ENCODE measurements at regions not wholly inside any gene's neighbourhood (a gene's known extent, or its start where the extent isn't known, plus 50 kb on each side); places are given as distances from the start of the nearest gene placed in this dataset.

- DNase-seq (ENCODE audit: low spot score): no peak
- in situ Hi-C loops (cut with MboI; ENCODE audit: low sequenced_read_pairs, unreplicated experiment): no loop called here
- TF ChIP-seq, protein P1, sequence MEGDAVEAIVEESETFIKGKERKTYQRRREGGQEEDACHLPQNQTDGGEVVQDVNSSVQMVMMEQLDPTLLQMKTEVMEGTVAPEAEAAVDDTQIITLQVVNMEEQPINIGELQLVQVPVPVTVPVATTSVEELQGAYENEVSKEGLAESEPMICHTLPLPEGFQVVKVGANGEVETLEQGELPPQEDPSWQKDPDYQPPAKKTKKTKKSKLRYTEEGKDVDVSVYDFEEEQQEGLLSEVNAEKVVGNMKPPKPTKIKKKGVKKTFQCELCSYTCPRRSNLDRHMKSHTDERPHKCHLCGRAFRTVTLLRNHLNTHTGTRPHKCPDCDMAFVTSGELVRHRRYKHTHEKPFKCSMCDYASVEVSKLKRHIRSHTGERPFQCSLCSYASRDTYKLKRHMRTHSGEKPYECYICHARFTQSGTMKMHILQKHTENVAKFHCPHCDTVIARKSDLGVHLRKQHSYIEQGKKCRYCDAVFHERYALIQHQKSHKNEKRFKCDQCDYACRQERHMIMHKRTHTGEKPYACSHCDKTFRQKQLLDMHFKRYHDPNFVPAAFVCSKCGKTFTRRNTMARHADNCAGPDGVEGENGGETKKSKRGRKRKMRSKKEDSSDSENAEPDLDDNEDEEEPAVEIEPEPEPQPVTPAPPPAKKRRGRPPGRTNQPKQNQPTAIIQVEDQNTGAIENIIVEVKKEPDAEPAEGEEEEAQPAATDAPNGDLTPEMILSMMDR (IDR thresholded peaks at IDR 0.05; ENCODE audit: borderline replicate concordance, control extremely low read depth, extremely low read depth, insufficient read depth, missing control alignments): no peak
Measured at GRCh38 chr10:91049296-91049987, 128.6 kb upstream of the ANKRD1 start.

DNA sequence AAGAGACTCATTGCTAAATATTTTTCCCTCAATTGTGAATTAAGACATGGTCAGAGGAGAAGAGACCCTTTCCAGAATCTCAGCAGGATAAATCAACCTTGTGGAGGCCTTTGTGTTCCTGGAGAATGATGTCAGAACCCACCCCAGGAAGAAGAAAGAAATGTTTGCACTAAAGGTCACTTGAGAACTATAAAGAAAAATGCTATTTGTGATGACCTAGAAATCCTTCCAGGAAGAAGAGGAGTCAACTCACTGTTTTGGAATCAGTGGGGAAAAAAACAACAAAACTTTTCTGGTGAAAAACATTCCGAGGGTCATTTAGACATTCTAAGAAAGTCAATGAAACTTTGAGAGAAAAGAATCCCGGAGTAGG is 129.1 kb upstream of the ANKRD1 start:
- TF ChIP-seq, protein P1 (IDR thresholded peaks at IDR 0.05; ENCODE audit: borderline replicate concordance, control extremely low read depth, extremely low read depth, insufficient read depth, missing control alignments): no peak
- DNase-seq (ENCODE audit: low spot score): no peak
- in situ Hi-C loops (cut with MboI; ENCODE audit: low sequenced_read_pairs, unreplicated experiment): no loop called here

DNA sequence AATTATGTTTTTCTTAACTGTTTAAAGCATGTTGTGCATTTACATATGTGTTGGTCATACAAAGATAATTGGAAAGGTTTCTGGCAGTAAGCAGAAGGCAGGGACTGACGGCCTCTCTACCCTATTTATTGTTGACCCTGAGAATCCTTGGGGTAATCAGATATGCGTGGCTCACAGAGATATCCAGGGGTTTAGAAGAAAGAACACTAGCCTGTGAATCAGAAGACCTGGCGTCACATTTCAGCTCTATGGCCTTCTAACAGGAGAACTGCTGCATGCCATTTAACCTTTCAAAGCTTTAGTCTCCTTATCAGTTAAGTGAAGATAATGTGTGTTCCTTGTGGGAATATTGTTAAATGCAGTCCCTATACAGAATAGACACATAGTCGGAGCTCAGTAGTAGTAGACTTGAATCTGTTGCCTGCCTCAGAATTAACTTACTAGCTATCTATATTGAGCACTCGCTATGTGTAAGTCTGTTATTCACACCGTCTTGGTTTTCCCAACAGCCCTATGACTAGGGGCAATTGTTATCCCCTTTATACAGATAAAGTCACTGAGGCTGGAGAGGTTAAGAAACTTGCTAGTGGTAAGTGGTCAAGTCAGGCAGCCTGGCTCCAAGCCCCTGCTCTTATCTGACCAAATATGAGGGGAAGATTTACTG is 129.6 kb upstream of the ANKRD1 start:
- in situ Hi-C loops (cut with MboI; ENCODE audit: low sequenced_read_pairs, unreplicated experiment): no loop called here
- no peak for DNase-seq (ENCODE audit: low spot score)
- TF ChIP-seq, protein P1 (IDR thresholded peaks at IDR 0.05; ENCODE audit: borderline replicate concordance, control extremely low read depth, extremely low read depth, insufficient read depth, missing control alignments): no peak

DNA sequence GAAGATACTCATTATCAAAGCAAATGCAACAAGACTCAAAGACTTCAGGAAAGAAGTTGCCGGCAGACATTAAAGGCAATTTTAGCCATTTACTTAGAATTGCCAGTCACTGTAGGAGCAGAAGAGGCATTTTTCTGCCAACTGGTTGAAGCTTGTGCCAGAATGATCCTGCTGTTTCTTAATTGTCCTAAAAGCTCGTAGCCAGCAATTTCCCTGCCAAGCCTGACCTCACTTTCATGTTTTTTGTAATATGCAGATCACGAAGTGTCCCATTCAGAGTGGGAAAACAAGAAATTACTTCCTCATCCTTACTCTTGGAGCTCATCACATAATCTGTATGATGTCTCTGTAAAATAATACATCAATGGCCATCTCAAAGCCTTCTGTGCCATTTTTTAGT is 130.9 kb upstream of the ANKRD1 start:
- TF ChIP-seq, protein P1 (IDR thresholded peaks at IDR 0.05; ENCODE audit: borderline replicate concordance, control extremely low read depth, extremely low read depth, insufficient read depth, missing control alignments): no peak
- DNase-seq (ENCODE audit: low spot score): no peak
- in situ Hi-C loops (cut with MboI; ENCODE audit: low sequenced_read_pairs, unreplicated experiment): no loop called here

GRCh38 chr10:91054325-91054724 is 133.4 kb upstream of the ANKRD1 start:
- DNase-seq (ENCODE audit: low spot score): no peak
- TF ChIP-seq, protein P1 (IDR thresholded peaks at IDR 0.05; ENCODE audit: borderline replicate concordance, control extremely low read depth, extremely low read depth, insufficient read depth, missing control alignments): no peak
- in situ Hi-C loops (cut with MboI; ENCODE audit: low sequenced_read_pairs, unreplicated experiment): no loop called here

DNA sequence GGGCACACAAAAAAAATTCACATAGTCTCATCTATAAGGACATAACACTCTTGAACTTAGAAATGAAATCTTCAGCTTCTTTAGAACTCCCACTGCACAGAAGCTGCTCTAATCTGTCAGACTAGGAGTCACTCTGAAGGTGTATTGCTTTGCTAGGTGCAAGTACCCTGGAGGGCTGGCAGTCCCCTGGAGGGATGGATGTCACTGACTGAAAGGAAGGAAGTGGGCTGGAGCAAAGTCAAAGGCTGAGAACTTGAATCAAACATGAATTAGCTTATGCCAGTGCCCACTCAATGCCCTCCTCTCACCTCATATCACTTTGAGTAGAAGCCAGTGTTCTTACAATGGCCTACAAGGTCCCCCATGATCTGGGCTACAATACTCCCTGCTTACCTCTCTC is 140.3 kb upstream of the ANKRD1 start:
- in situ Hi-C loops (cut with MboI; ENCODE audit: low sequenced_read_pairs, unreplicated experiment): no loop called here
- TF ChIP-seq, protein P1 (IDR thresholded peaks at IDR 0.05; ENCODE audit: borderline replicate concordance, control extremely low read depth, extremely low read depth, insufficient read depth, missing control alignments): no peak
- no peak for DNase-seq (ENCODE audit: low spot score)
